IMR-90 (cell line): ENCODE measurements at regions not wholly inside any gene's neighbourhood (a gene's known extent, or its start where the extent isn't known, plus 50 kb on each side); places are given as distances from the start of the nearest gene placed in this dataset.

ENCODE experiments used
- ATAC-seq: fragments of 200-7000 bp; cut with Tn5 transposase; 2 replicates; pipeline ENCODE4 v1.9.1; 2020; ENCODE audit warnings: low read depth, mild to moderate bottlenecking, moderate library complexity
- BruUV-seq: library from RNA; stranded (reverse); fragments of 400-500 nt; replicated peaks from 2 replicates; lab custom pipeline; 2021; lab: Mats Ljungman, UMichigan
- CTCF ChIA-PET: fragments of 300-600 bp; formaldehyde crosslinking; extraction: SDS; loops from one replicate; lab custom pipeline; 2021; ENCODE audit warnings: antibody characterized with exemption; lab: Yijun Ruan, JAX
- POLR2A ChIA-PET: fragments of 300-600 bp; sonication (Branson Sonifier 250); formaldehyde crosslinking; loops from one replicate; lab custom pipeline; 2022; ENCODE audit warnings: antibody characterized with exemption; ENCODE audit not compliant: unreplicated experiment; lab: Charles Lee
- DNase-seq: peaks from one replicate; pipeline ENCODE4 v3.0.0; 2013
- H2AFZ ChIP-seq: replicated peaks from 2 replicates; pipeline ENCODE3; 2013; ENCODE audit warnings: low read length, mild to moderate bottlenecking; ENCODE audit not compliant: poor library complexity
- H2AK5ac ChIP-seq: 2 replicates; pipeline ENCODE4 v1.6.1; 2013; ENCODE audit warnings: low read depth, low read length, inconsistent platforms
- H2AK9ac ChIP-seq: replicated peaks from 2 replicates; pipeline ENCODE3; 2013; ENCODE audit warnings: mild to moderate bottlenecking, low read depth, low read length, moderate library complexity; ENCODE audit not compliant: poor library complexity
- H2BK120ac ChIP-seq: 2 replicates; pipeline ENCODE4 v1.6.1; 2013; ENCODE audit warnings: low read depth, low read length, inconsistent platforms
- H2BK15ac ChIP-seq: 3 replicates; pipeline ENCODE4 v1.6.1; 2013; ENCODE audit warnings: low read depth, low read length, inconsistent platforms
- H2BK20ac ChIP-seq: 2 replicates; pipeline ENCODE4 v1.6.1; 2013; ENCODE audit warnings: low read depth, mild to moderate bottlenecking, inconsistent platforms, low read length, moderate library complexity
- H2BK5ac ChIP-seq: 2 replicates; pipeline ENCODE4 v1.6.1; 2013; ENCODE audit warnings: mild to moderate bottlenecking, low read depth, low read length, inconsistent platforms; ENCODE audit not compliant: poor library complexity, severe bottlenecking
- H3K14ac ChIP-seq: replicated peaks from 2 replicates; pipeline ENCODE4 v1.6.1; 2013; ENCODE audit warnings: low read depth, low read length, inconsistent platforms
- H3K18ac ChIP-seq: 2 replicates; pipeline ENCODE4 v1.6.1; 2013; ENCODE audit warnings: low read depth, low read length, control low read depth
- H3K23ac ChIP-seq: 2 replicates; pipeline ENCODE4 v1.6.1; 2013; ENCODE audit warnings: low read depth, low read length, inconsistent platforms
- H3K27ac ChIP-seq: 2 replicates; pipeline ENCODE4 v1.5.1; 2013; ENCODE audit warnings: mild to moderate bottlenecking, control low read depth, low read length; ENCODE audit not compliant: insufficient read depth
- H3K27me3 ChIP-seq: 2 replicates; pipeline ENCODE4 v1.6.1; 2013; ENCODE audit warnings: low read length; ENCODE audit not compliant: control insufficient read depth, insufficient read depth
- H3K36me3 ChIP-seq: 2 replicates; pipeline ENCODE4 v1.6.1; 2013; ENCODE audit warnings: low read length, mixed read lengths; ENCODE audit not compliant: control insufficient read depth, insufficient read depth
- H3K4ac ChIP-seq: 2 replicates; pipeline ENCODE4 v1.6.1; 2013; ENCODE audit warnings: low read depth, low read length, inconsistent platforms
- H3K4me1 ChIP-seq: 2 replicates; pipeline ENCODE4 v1.6.1; 2013; ENCODE audit warnings: low read length, mixed read lengths; ENCODE audit not compliant: control insufficient read depth, insufficient read depth
- H3K4me2 ChIP-seq: 2 replicates; pipeline ENCODE4 v1.6.1; 2013; ENCODE audit warnings: low read depth, mild to moderate bottlenecking, control low read depth, low read length, moderate library complexity
- H3K4me3 ChIP-seq: 2 replicates; pipeline ENCODE4 v1.5.1; 2013; ENCODE audit warnings: low read depth, mild to moderate bottlenecking, control low read depth, low read length, moderate library complexity; ENCODE audit not compliant: insufficient read depth
- H3K56ac ChIP-seq: 2 replicates; pipeline ENCODE4 v1.6.1; 2013; ENCODE audit warnings: low read length, inconsistent platforms; ENCODE audit not compliant: insufficient read depth; ENCODE audit errors: extremely low read depth
- H3K79me1 ChIP-seq, 2 experiments: 2 replicates each; pipeline ENCODE4 v1.6.1; 2013; ENCODE audit warnings: low read length in 2 of 2, inconsistent platforms in 1 of 2, low read depth in 1 of 2
- H3K9ac ChIP-seq: 2 replicates; pipeline ENCODE4 v1.6.1; 2013; ENCODE audit warnings: low read depth, low read length, control low read depth
- H3K9me1 ChIP-seq: 2 replicates; pipeline ENCODE4 v1.6.1; 2013; ENCODE audit warnings: low read length, inconsistent platforms; ENCODE audit not compliant: insufficient read depth
- H3K9me3 ChIP-seq: 2 replicates; pipeline ENCODE4 v1.6.1; 2013; ENCODE audit warnings: low read length; ENCODE audit not compliant: control insufficient read depth, insufficient read depth
- H4K20me1 ChIP-seq: 2 replicates; pipeline ENCODE4 v1.6.1; 2013; ENCODE audit warnings: low read length, inconsistent platforms; ENCODE audit not compliant: insufficient read depth
- H4K5ac ChIP-seq: 2 replicates; pipeline ENCODE4 v1.6.1; 2013; ENCODE audit warnings: mild to moderate bottlenecking, low read depth, low read length, control low read depth
- H4K8ac ChIP-seq, 2 experiments: 2 replicates each; pipeline ENCODE4 v1.6.1; 2013; ENCODE audit warnings: low read depth in 2 of 2, low read length in 2 of 2, control low read depth in 1 of 2, inconsistent platforms in 1 of 2
- H4K91ac ChIP-seq: 2 replicates; pipeline ENCODE4 v1.6.1; 2013; ENCODE audit warnings: low read depth, low read length, inconsistent platforms; ENCODE audit not compliant: insufficient read depth
- BHLHE40 ChIP-seq: fragments of 150-350 bp; IDR thresholded peaks from 2 replicates; pipeline ENCODE4 v1.6.1; 2016; ENCODE audit warnings: mild to moderate bottlenecking, low read depth, low read length
- FOS ChIP-seq: fragments of 150-350 bp; IDR thresholded peaks from 2 replicates; pipeline ENCODE4 v1.6.1; 2016; ENCODE audit warnings: low read depth, low read length
- MAFK ChIP-seq: IDR thresholded peaks from 2 replicates; pipeline ENCODE4 v1.6.1; 2012; ENCODE audit warnings: low read depth, low read length, improper control_type of control experiment
- MXI1 ChIP-seq: IDR thresholded peaks from 2 replicates; pipeline ENCODE4 v1.6.1; 2012; ENCODE audit warnings: low read depth, mild to moderate bottlenecking, low read length, moderate library complexity, borderline replicate concordance
- NFE2L2 ChIP-seq: fragments of 150-350 bp; IDR thresholded peaks from 2 replicates; pipeline ENCODE4 v1.6.1; 2016; ENCODE audit warnings: low read depth, mild to moderate bottlenecking, low read length
- POLR2A ChIP-seq: IDR thresholded peaks from 2 replicates; pipeline ENCODE4 v1.6.1; 2012; ENCODE audit warnings: mild to moderate bottlenecking, low read depth, low read length
- RCOR1 ChIP-seq: IDR thresholded peaks from 2 replicates; pipeline ENCODE4 v1.6.1; 2012; ENCODE audit warnings: mild to moderate bottlenecking, low read length, improper control_type of control experiment; ENCODE audit not compliant: insufficient replicate concordance
- WGBS, 2 experiments: methylation state at CpG; one replicate each; pipeline versions ENCODE4 v1.1.5 to v1.1.7; 2013; ENCODE audit warnings: missing lambda C conversion rate in 2 of 2; ENCODE audit not compliant: insufficient read length in 1 of 2; ENCODE audit errors: extremely low coverage in 2 of 2; 5-methylcytosine and 5-hydroxymethylcytosine counted together
- dilution Hi-C: fragments of 300-500 bp; cut with HindIII; formaldehyde crosslinking; loops from one replicate; pipeline ENCODE4 v1.14.3; 2018; ENCODE audit warnings: low sequenced_read_pairs; ENCODE audit not compliant: unreplicated experiment
- in situ Hi-C: fragments of 300-500 bp; cut with MboI; formaldehyde crosslinking; loops from 3 replicates; pipeline ENCODE4 v1.14.3; 2019; ENCODE audit warnings: low sequenced_read_pairs, inconsistent platforms, mixed read lengths
- intact Hi-C: fragments of 100-400 bp; cut with micrococcal nuclease; formaldehyde crosslinking; loops from 2 replicates; pipeline ENCODE4 v1.10.0; 2022

GRCh38 chr1:5376538-5377247 is 615.5 kb downstream of the NPHP4 start:
- no peak overlapping the region for H2BK120ac ChIP-seq
- 46% methylated on average over 2 of the region's 6 CpGs; no CpG with 5 or more reads in 1 of the 2 experiments for WGBS, 2 experiments
- intact Hi-C loops, result no loop called here
- H2AK9ac ChIP-seq, result no peak overlapping the region
- no peaks in the 10 kb centered on the region for H3K9me1 ChIP-seq
- H3K36me3 ChIP-seq, result no peaks in the 10 kb centered on the region
- H3K27ac ChIP-seq, result no peak overlapping the region
- no peaks in the 10 kb centered on the region for H3K79me1 ChIP-seq
- no peak overlapping the region for H2BK5ac ChIP-seq
- ChIA-PET POLR2A (no interaction called here), CTCF (no interaction called here)
- no peak overlapping the region for H3K18ac ChIP-seq
- H4K5ac ChIP-seq, result no peak overlapping the region
- H4K8ac ChIP-seq, result no peak overlapping the region
- in situ Hi-C loops, result no loop called here
- H3K56ac ChIP-seq, result no peak overlapping the region
- H3K9ac ChIP-seq, result no peak overlapping the region
- no peaks in the 10 kb centered on the region for H3K27me3 ChIP-seq
- ATAC-seq, result no peak
- no peak overlapping the region for H2BK20ac ChIP-seq
- no peak overlapping the region for H3K4ac ChIP-seq
- no peak overlapping the region for H4K91ac ChIP-seq
- BruUV-seq, result no TSS peak
- peaks cover 49% of the 10 kb centered on the region for H3K9me3 ChIP-seq
- no peak for TF ChIP-seq MAFK
- no peak for TF ChIP-seq MXI1
- TF ChIP-seq POLR2A, result no peak
- TF ChIP-seq BHLHE40, result no peak
- TF ChIP-seq RCOR1, result no peak
- no peak for TF ChIP-seq NFE2L2
- TF ChIP-seq FOS, result no peak
- H4K20me1 ChIP-seq, result no peaks in the 10 kb centered on the region
- no peak for DNase-seq
- H2BK15ac ChIP-seq, result no peak overlapping the region
- dilution Hi-C loops, result no loop called here
- H3K23ac ChIP-seq, result no peak overlapping the region
- no peak overlapping the region for H3K14ac ChIP-seq
- H2AFZ ChIP-seq, result no peak overlapping the region
- no peaks in the 10 kb centered on the region for H3K4me1 ChIP-seq
- no peak overlapping the region for H2AK5ac ChIP-seq
- no peak overlapping the region for H3K4me2 ChIP-seq
- H3K4me3 ChIP-seq, result no peak overlapping the region
